Stimulated activated effector memory CD8-positive, alpha-beta T cell treated with anti-CD3 and anti-CD28 coated beads, Interleukin-12 subunit alpha, Interleukin-12 subunit beta, amount 100 ng/mL, for 72 hours (primary cell): ENCODE measurements at regions not wholly inside any gene's neighbourhood (a gene's known extent, or its start where the extent isn't known, plus 50 kb on each side); places are given as distances from the start of the nearest gene placed in this dataset.
"Not testable (repeated sequence)": the region's sequence is repeated elsewhere in the genome, so short reads cannot be mapped to it uniquely, and the experiment has no call there.

Experiments
- ATAC-seq: fragments of 150-1000 bp; cut with Tn5 transposase; 2 replicates; pipeline ENCODE4 v1.10.0; 2021
- DNase-seq, 2 donors: peaks; one replicate each; pipeline ENCODE4 v3.0.0; 2021 to 2022; ENCODE audit warnings: low spot score in 2 of 2
- H3K27ac Mint-ChIP-seq: one replicate; pipeline ENCODE4 v1.8.0; 2022; ENCODE audit warnings: mild to moderate bottlenecking, mixed read lengths
- H3K36me3 Mint-ChIP-seq: one replicate; pipeline ENCODE4 v1.8.0; 2022; ENCODE audit warnings: mild to moderate bottlenecking, mixed read lengths
- H3K4me1 Mint-ChIP-seq: one replicate; pipeline ENCODE4 v1.8.0; 2022; ENCODE audit warnings: mixed read lengths
- H3K4me3 Mint-ChIP-seq: one replicate; pipeline ENCODE4 v1.8.0; 2022; ENCODE audit warnings: mild to moderate bottlenecking, mixed read lengths
- H3K9me3 Mint-ChIP-seq: one replicate; pipeline ENCODE4 v1.8.0; 2022; ENCODE audit warnings: mixed read lengths

- Mint-ChIP-seq H3K9me3 (no peaks in the 10 kb centered on the region), H3K36me3 (no peaks in the 10 kb centered on the region), H3K4me3 (no peak overlapping the region), H3K27ac (no peak overlapping the region), H3K4me1 (no peaks in the 10 kb centered on the region)
- DNase-seq, result no peak
- ATAC-seq, result no peak
Observed at GRCh38 chr13:34720618-34721017, 221.5 kb upstream of the NBEA start.

DNA sequence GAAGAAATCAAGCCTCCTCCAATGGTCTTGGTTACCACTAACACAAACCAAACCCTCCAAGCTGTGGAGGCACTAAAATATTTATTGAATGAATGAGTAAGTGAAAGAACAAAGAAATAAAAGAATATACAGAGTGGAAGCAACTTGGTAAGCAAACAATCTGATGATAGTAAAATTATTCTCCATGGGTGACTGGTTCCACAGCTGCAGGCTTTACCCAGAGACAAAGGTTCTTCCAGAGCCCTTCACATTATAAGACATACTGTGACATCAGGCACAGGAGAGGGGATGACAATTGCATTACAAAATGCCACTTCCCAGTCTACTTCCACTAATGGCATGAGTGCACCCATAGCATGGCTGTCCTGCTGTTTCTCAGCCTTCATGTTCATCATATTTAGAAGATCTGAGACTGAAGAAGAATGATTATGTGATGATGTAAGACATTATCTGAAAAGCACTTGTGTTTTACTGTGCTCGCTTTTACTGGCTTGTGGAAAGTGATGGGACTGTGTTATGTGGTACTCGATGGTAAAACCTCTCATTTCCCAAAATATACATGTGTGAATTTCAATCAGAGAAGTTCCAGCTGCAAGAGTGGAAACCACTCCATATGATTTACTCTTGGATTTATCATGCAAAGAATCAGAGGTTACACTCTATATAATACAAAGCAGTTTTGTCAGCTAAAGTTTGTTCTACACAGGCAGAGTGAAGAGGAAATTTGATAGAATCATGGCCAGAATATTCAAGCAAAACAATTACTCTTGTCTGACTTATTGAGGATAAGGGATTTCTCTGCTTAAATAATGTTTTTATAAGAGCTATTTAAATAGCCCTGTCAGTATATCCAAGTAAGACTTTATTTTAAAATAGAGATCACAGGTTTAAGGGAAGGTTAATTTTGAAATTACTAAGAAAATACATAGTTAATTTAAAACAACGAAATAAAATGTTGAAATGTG, 220.2 kb upstream of the NBEA start:
- no peak overlapping the region for H3K4me3 Mint-ChIP-seq
- DNase-seq (no peak), ATAC-seq (no peak)
- H3K36me3 Mint-ChIP-seq, result no peaks in the 10 kb centered on the region
- no peaks in the 10 kb centered on the region for H3K9me3 Mint-ChIP-seq
- no peak overlapping the region for H3K27ac Mint-ChIP-seq
- H3K4me1 Mint-ChIP-seq, result no peaks in the 10 kb centered on the region

GRCh38 chr13:34722922-34723321, 219.1 kb upstream of the NBEA start:
- Mint-ChIP-seq H3K4me3 (no peak overlapping the region), H3K27ac (no peak overlapping the region), H3K4me1 (no peaks in the 10 kb centered on the region), H3K36me3 (no peaks in the 10 kb centered on the region), H3K9me3 (no peaks in the 10 kb centered on the region)
- DNase-seq (no peak), ATAC-seq (no peak)

GRCh38 chr13:34730961-34731360, 211.1 kb upstream of the NBEA start:
- no peak for DNase-seq
- no peaks in the 10 kb centered on the region for H3K4me1 Mint-ChIP-seq
- H3K9me3 Mint-ChIP-seq, result peaks cover 12% of the 10 kb centered on the region
- no peak overlapping the region for H3K4me3 Mint-ChIP-seq
- H3K36me3 Mint-ChIP-seq, result no peaks in the 10 kb centered on the region
- no peak for ATAC-seq
- no peak overlapping the region for H3K27ac Mint-ChIP-seq

GRCh38 chr13:34731486-34731885, 210.6 kb upstream of the NBEA start:
- ATAC-seq (no peak), DNase-seq (no peak)
- H3K9me3 Mint-ChIP-seq, result peaks cover 12% of the 10 kb centered on the region
- H3K36me3 Mint-ChIP-seq, result no peaks in the 10 kb centered on the region
- H3K4me3 Mint-ChIP-seq, result no peak overlapping the region
- H3K27ac Mint-ChIP-seq, result no peak overlapping the region
- no peaks in the 10 kb centered on the region for H3K4me1 Mint-ChIP-seq

- no peak overlapping the region for H3K27ac Mint-ChIP-seq
- H3K9me3 Mint-ChIP-seq, result peaks cover 12% of the 10 kb centered on the region
- DNase-seq, result no peak
- H3K4me1 Mint-ChIP-seq, result no peaks in the 10 kb centered on the region
- no peak overlapping the region for H3K4me3 Mint-ChIP-seq
- no peak for ATAC-seq
- no peaks in the 10 kb centered on the region for H3K36me3 Mint-ChIP-seq
Observed at GRCh38 chr13:34733721-34734120, 208.3 kb upstream of the NBEA start.

- H3K9me3 Mint-ChIP-seq, result peaks cover 7% of the 10 kb centered on the region
- DNase-seq, result no peak
- no peaks in the 10 kb centered on the region for H3K4me1 Mint-ChIP-seq
- ATAC-seq, result no peak
- no peak overlapping the region for H3K4me3 Mint-ChIP-seq
- H3K36me3 Mint-ChIP-seq, result no peaks in the 10 kb centered on the region
- H3K27ac Mint-ChIP-seq, result no peak overlapping the region
Observed at GRCh38 chr13:34734932-34735331, 207.1 kb upstream of the NBEA start.

DNA sequence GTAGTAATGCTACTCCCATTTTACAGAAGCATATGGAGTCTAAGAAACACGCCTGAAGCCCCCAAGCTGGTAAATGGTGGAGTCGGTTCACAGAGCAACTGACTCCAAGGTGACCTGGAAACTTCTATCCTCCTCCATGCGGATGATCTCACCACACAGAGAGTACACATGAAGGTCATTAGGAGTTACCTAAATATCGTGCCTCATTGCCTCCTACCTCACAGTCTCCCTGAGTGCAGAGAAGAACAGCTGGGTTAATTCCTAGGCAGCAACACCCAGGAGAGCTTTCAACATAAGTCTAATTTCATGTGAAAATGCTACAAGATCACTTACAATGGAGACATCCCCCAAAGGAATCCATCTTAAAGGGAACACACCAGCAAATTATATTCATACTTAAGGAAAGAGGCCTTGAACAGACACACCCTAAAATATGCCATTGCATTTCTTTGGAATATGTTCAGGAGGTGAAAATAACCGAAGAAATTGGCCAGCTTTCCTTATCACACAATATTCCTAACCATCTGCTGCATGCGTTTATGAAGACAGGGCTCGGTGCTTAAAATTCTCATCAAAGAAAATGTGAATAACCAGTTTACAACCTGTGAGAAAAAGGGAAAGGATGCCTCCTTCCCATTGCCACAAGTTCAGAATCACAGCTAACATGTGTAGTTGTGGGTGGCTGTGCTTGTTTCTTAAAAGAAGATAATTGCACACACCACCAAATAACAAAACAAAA, 203.6 kb upstream of the NBEA start:
- peaks cover 3% of the 10 kb centered on the region for H3K9me3 Mint-ChIP-seq
- H3K4me3 Mint-ChIP-seq, result no peak overlapping the region
- no peak overlapping the region for H3K27ac Mint-ChIP-seq
- DNase-seq (no peak), ATAC-seq (no peak)
- no peaks in the 10 kb centered on the region for H3K36me3 Mint-ChIP-seq
- no peaks in the 10 kb centered on the region for H3K4me1 Mint-ChIP-seq

GRCh38 chr13:34747056-34747455, 195.0 kb upstream of the NBEA start:
- not testable (repeated sequence) for ATAC-seq, DNase-seq, H3K4me1 Mint-ChIP-seq, H3K27ac Mint-ChIP-seq, H3K4me3 Mint-ChIP-seq, H3K36me3 Mint-ChIP-seq
- H3K9me3 Mint-ChIP-seq, result peaks cover 16% of the 10 kb centered on the region

DNA sequence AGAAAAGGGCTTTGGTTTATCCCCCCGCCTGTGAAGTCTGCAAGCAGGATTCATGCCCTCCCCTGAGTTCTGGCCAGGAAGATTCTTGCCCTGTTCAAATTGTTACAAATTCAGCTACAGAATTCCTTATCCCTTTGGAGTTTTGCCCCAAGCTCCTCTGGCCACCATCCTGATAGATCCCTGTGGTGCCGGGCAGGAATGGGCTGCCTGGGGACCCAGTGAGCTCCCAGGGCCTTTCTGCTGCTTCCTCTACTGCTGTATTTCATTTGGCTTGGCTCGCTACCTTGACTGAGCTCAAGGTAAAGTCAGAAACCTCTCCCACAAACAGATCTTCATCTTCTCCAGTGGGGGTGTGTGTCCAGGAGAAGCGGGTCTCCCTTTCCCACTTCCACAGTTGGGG, 194.6 kb upstream of the NBEA start:
- ATAC-seq (no peak), DNase-seq (no peak)
- Mint-ChIP-seq H3K9me3 (peaks cover 16% of the 10 kb centered on the region), H3K4me1 (no peaks in the 10 kb centered on the region), H3K36me3 (no peaks in the 10 kb centered on the region), H3K4me3 (no peak overlapping the region), H3K27ac (no peak overlapping the region)

- DNase-seq, result no peak
- no peak for ATAC-seq
- Mint-ChIP-seq H3K27ac (no peak overlapping the region), H3K9me3 (peaks cover 16% of the 10 kb centered on the region), H3K4me3 (no peak overlapping the region), H3K36me3 (no peaks in the 10 kb centered on the region), H3K4me1 (no peaks in the 10 kb centered on the region)
Observed at GRCh38 chr13:34748073-34748472, 194.0 kb upstream of the NBEA start.

DNA sequence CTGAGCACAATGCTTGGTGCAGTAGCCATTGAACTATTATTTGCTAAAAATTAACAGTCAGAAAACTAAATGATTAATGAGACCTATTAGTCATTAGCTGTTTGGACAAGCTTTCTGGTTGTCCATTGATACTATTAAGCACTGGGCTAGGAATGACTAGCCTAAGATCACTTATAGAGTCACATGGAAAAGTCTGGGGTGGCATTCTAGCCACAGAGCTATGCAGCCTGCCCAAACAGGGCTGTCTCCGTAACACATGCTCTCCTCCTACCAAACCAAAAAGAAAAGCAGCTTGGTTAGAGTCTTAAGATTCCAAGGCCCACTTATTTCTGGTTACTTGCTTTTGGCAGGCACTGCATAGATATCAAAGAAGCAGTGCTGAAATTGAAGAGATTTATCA, 193.5 kb upstream of the NBEA start:
- Mint-ChIP-seq H3K27ac (no peak overlapping the region), H3K4me1 (no peaks in the 10 kb centered on the region), H3K4me3 (no peak overlapping the region), H3K36me3 (no peaks in the 10 kb centered on the region), H3K9me3 (peaks cover 16% of the 10 kb centered on the region)
- DNase-seq (no peak), ATAC-seq (no peak)

- Mint-ChIP-seq H3K36me3 (no peaks in the 10 kb centered on the region), H3K4me3 (no peak overlapping the region), H3K27ac (no peak overlapping the region), H3K9me3 (peaks cover 15% of the 10 kb centered on the region), H3K4me1 (no peaks in the 10 kb centered on the region)
- DNase-seq (no peak), ATAC-seq (no peak)
Observed at GRCh38 chr13:34749046-34749445, 193.0 kb upstream of the NBEA start.

DNA sequence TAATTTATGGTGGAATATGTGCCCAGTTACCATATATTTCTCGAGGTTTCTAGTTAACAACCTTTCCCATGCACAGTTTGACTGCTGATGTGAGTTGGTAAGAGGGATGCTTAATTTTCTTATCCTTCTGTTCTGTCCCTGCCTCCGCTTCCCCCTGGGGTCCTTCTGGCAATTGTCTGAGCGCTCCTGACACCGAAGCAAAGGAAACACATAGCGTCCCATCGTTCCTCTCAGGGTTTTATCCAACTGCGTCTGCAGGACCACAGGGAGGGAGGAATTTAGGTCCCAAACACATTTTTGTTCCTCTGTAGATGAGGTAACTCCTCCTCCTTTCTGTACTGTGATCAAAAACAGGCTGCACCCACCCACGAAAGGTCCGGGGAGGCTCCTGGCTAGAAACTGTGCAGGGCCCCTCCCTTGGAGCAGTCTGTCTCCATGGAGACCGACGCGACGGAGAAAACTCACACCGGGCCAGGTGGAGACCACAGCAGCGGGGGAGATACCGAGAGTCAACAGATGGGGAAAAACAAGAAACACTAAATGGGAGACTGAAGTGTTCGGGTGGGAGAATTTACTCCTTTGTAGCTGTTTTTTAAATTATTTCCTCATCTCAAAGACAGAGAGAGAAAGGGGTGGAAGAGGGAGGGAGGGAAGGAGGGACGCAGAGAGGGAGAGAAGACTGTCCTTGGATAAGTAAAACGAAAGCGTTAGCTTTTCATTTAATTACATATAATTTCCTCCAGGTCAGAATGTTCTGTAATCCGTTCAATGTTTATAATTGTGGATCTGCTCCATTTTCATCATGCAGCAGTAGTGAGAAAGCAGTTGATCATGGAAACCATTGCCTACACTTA, 191.8 kb upstream of the NBEA start:
- H3K4me3 Mint-ChIP-seq, result no peak overlapping the region
- no peak overlapping the region for H3K27ac Mint-ChIP-seq
- H3K9me3 Mint-ChIP-seq, result peaks cover 9% of the 10 kb centered on the region
- no peak for ATAC-seq
- DNase-seq, result no peak
- no peaks in the 10 kb centered on the region for H3K4me1 Mint-ChIP-seq
- no peaks in the 10 kb centered on the region for H3K36me3 Mint-ChIP-seq

GRCh38 chr13:34751044-34751443, 191.0 kb upstream of the NBEA start:
- ATAC-seq, result no peak
- Mint-ChIP-seq H3K4me1 (no peaks in the 10 kb centered on the region), H3K9me3 (peaks cover 9% of the 10 kb centered on the region), H3K27ac (no peak overlapping the region), H3K36me3 (no peaks in the 10 kb centered on the region), H3K4me3 (no peak overlapping the region)
- DNase-seq, result no peak
